ENCODE measurements at regions not wholly inside any gene's neighbourhood (a gene's known extent, or its start where the extent isn't known, plus 50 kb on each side); places are given as distances from the start of the nearest gene placed in this dataset.
"Not testable (repeated sequence)": the region's sequence is repeated elsewhere in the genome, so short reads cannot be mapped to it uniquely, and the experiment has no call there.

- TF ChIP-seq CTCF (IDR thresholded peaks at IDR 0.05); FOSL2 (IDR thresholded peaks at IDR 0.05); FOSL2 (CRISPR knock-in tag; IDR thresholded peaks at IDR 0.05); CEBPB (IDR thresholded peaks at IDR 0.05); EP300 (IDR thresholded peaks at IDR 0.05); NPAS2 (CRISPR knock-in tag; IDR thresholded peaks at IDR 0.05; ENCODE audit: borderline replicate concordance); KDM5A (IDR thresholded peaks at IDR 0.05); POLR2A (IDR thresholded peaks at IDR 0.05; ENCODE audit: low read length); KDM1A (IDR thresholded peaks at IDR 0.05; ENCODE audit: low read depth): not testable (repeated sequence)
- TF ChIP-seq, protein P1, sequence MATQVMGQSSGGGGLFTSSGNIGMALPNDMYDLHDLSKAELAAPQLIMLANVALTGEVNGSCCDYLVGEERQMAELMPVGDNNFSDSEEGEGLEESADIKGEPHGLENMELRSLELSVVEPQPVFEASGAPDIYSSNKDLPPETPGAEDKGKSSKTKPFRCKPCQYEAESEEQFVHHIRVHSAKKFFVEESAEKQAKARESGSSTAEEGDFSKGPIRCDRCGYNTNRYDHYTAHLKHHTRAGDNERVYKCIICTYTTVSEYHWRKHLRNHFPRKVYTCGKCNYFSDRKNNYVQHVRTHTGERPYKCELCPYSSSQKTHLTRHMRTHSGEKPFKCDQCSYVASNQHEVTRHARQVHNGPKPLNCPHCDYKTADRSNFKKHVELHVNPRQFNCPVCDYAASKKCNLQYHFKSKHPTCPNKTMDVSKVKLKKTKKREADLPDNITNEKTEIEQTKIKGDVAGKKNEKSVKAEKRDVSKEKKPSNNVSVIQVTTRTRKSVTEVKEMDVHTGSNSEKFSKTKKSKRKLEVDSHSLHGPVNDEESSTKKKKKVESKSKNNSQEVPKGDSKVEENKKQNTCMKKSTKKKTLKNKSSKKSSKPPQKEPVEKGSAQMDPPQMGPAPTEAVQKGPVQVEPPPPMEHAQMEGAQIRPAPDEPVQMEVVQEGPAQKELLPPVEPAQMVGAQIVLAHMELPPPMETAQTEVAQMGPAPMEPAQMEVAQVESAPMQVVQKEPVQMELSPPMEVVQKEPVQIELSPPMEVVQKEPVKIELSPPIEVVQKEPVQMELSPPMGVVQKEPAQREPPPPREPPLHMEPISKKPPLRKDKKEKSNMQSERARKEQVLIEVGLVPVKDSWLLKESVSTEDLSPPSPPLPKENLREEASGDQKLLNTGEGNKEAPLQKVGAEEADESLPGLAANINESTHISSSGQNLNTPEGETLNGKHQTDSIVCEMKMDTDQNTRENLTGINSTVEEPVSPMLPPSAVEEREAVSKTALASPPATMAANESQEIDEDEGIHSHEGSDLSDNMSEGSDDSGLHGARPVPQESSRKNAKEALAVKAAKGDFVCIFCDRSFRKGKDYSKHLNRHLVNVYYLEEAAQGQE (IDR thresholded peaks at IDR 0.05): not testable (repeated sequence)
These were observed 278.1 kb upstream of the PCDH9 start for GRCh38 chr13:67508275-67508674.
